SH-SY5Y (cell line): ENCODE measurements at regions not wholly inside any gene's neighbourhood (a gene's known extent, or its start where the extent isn't known, plus 50 kb on each side); places are given as distances from the start of the nearest gene placed in this dataset.

Experiments used
- GATA2 ChIP-seq: IDR thresholded peaks from 2 replicates; pipeline ENCODE4 v1.6.1; 2011; ENCODE audit warnings: mild to moderate bottlenecking, low read depth, low read length
- GATA3 ChIP-seq: IDR thresholded peaks from 2 replicates; pipeline ENCODE4 v1.6.1; 2011; ENCODE audit warnings: low read depth, mild to moderate bottlenecking, low read length, moderate library complexity

DNA sequence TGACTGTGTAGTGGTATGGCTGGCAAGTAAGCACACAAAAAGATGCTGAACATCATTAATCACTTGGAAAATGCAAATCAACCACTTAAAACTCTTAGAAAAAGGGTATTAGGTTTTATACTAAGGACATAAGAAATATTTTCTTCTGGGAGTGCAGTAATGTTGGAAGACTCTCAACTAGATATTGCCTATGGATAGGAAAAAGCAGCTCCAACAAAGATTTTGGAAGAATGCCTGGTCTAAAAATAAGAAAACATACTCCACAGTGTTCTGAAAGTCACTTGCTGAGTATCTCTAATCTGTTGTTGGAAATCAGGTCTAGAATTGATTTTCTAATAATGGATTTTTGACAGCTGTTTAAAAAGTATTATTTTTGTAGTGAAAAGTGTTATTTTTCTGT is 50.8 kb upstream of the PHYHIPL start:
- TF ChIP-seq GATA2, result no peak
- TF ChIP-seq GATA3, result no peak
